ENCODE measurements at regions not wholly inside any gene's neighbourhood (a gene's known extent, or its start where the extent isn't known, plus 50 kb on each side); places are given as distances from the start of the nearest gene placed in this dataset.

DNA sequence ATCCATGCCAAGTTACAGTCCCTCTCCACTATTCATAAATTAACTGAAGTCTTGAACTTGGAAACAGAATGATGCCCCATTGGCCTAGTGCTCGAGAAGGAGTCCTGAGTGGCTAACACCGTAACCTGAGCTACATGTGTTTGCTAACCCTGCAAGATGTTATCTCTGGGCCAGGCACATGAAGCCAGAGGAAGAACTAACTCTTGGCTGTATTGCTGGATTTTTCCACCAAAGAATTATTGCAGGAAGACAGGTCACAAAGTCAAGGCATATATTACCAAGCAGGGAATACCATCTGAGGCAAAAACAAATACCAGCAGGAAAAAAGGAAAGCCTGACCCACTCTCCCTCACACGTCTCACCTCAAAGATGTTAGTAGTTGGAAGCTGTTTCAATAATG, 148.9 kb upstream of the PHACTR1 start:
- no peak for TF ChIP-seq EZH2 (IDR thresholded peaks at IDR 0.05; ENCODE audit: insufficient read depth, low read length)
- TF ChIP-seq, protein P1, sequence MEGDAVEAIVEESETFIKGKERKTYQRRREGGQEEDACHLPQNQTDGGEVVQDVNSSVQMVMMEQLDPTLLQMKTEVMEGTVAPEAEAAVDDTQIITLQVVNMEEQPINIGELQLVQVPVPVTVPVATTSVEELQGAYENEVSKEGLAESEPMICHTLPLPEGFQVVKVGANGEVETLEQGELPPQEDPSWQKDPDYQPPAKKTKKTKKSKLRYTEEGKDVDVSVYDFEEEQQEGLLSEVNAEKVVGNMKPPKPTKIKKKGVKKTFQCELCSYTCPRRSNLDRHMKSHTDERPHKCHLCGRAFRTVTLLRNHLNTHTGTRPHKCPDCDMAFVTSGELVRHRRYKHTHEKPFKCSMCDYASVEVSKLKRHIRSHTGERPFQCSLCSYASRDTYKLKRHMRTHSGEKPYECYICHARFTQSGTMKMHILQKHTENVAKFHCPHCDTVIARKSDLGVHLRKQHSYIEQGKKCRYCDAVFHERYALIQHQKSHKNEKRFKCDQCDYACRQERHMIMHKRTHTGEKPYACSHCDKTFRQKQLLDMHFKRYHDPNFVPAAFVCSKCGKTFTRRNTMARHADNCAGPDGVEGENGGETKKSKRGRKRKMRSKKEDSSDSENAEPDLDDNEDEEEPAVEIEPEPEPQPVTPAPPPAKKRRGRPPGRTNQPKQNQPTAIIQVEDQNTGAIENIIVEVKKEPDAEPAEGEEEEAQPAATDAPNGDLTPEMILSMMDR (IDR thresholded peaks at IDR 0.05; ENCODE audit: insufficient read depth, low read depth, low read length), result no peak

Data from astrocyte (in vitro differentiated cells and primary cell).